ENCODE measurements at regions not wholly inside any gene's neighbourhood (a gene's known extent, or its start where the extent isn't known, plus 50 kb on each side); places are given as distances from the start of the nearest gene placed in this dataset.
"Not testable (repeated sequence)": the region's sequence is repeated elsewhere in the genome, so short reads cannot be mapped to it uniquely, and the experiment has no call there.

DNA sequence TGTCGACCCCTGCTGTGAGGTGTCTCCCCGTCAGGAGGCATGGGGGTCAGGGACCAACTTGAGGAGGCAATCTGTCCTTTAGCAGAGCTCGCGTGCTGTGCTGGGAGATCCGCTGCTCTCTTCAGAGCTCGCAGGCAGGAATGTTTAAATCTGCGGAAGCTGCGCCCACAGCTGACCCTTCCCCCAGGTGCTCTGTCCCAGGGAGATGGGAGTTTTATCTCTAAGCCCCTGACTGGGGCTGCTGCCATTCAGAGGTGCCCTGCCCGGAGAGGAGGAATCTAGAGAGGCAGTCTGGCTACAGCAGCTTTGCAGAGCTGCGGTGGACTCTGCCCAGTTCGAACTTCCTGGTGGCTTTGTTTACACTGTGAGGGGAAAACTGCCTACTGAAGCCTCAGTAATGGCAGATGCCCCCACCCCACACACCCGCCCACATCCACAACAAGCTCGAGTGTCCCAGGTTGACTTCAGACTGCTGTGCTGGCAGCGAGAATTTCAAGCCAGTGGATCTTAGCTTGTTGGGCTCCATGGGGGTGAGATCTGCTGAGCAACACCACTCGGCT, 133.1 kb downstream of the CENPC start:
- H3K27ac ChIP-seq; H3K36me3 ChIP-seq; intact Hi-C loops (cut with DNase I); DNase-seq; H3K4me3 ChIP-seq; H3K4me1 ChIP-seq; H3K27me3 ChIP-seq; ATAC-seq: not testable (repeated sequence)
- H3K9me3 ChIP-seq = peaks cover 0 to 14% of the 10 kb centered on the region in 2 donors

DNA sequence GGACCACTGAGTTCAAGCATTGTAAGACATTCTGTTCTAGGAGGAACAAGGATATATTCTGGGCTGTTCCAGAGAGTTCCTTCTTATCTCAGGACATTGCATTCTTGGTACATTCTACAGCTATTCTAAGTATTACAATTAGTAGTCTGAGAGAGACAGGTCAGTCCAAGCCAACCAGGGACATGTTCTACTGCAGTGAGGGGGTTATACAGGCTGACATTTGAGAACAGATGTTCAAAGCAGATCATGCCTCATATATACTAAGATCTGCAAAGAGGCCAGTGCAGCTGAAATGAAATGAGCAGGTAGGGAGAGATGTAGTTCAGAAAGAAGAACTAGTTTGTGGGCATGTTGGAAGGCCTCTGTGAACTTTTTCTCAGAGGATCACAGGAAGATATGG, 142.0 kb downstream of the CENPC start:
- ATAC-seq = no peak
- intact Hi-C loops (cut with DNase I) = no loop called here
- TF ChIP-seq, protein P1, sequence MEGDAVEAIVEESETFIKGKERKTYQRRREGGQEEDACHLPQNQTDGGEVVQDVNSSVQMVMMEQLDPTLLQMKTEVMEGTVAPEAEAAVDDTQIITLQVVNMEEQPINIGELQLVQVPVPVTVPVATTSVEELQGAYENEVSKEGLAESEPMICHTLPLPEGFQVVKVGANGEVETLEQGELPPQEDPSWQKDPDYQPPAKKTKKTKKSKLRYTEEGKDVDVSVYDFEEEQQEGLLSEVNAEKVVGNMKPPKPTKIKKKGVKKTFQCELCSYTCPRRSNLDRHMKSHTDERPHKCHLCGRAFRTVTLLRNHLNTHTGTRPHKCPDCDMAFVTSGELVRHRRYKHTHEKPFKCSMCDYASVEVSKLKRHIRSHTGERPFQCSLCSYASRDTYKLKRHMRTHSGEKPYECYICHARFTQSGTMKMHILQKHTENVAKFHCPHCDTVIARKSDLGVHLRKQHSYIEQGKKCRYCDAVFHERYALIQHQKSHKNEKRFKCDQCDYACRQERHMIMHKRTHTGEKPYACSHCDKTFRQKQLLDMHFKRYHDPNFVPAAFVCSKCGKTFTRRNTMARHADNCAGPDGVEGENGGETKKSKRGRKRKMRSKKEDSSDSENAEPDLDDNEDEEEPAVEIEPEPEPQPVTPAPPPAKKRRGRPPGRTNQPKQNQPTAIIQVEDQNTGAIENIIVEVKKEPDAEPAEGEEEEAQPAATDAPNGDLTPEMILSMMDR (IDR thresholded peaks at IDR 0.05) = no peak

DNA sequence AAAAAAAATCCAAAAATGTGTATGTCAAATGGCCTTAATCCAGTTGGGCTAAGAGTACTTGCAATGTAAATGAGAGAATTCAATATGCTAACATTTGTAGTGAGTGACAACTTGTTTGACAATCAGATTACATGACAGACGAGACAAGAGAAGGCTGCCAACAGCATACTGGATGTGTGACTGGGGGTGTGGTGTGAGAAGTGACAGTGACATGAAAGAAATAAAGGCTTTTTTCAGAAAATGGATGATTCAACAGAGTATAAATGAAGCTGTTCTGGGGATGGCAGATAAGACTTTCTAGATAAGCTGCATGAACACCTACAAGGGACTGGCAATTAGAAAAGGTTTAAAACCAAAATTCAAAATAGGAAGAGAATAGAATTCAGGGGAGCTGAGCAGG, 143.4 kb downstream of the CENPC start:
- H3K9me3 ChIP-seq = peaks cover 0 to 8% of the 10 kb centered on the region in 2 donors
- no peaks in the 10 kb centered on the region for H3K36me3 ChIP-seq
- no peak overlapping the region for H3K4me3 ChIP-seq
- intact Hi-C loops (cut with DNase I) = no loop called here
- no peak for ATAC-seq
- no peak for DNase-seq
- TF ChIP-seq, protein P1 (IDR thresholded peaks at IDR 0.05) = no peak
- no peaks in the 10 kb centered on the region for H3K4me1 ChIP-seq
- H3K27ac ChIP-seq = no peak overlapping the region
- no peaks in the 10 kb centered on the region for H3K27me3 ChIP-seq

More for the DNA sequence above, 142.0 kb downstream of the CENPC start:
- no peak overlapping the region for H3K4me3 ChIP-seq
- H3K27ac ChIP-seq = no peak overlapping the region
- no peaks in the 10 kb centered on the region for H3K27me3 ChIP-seq
- peaks cover 0 to 10% of the 10 kb centered on the region in 2 donors for H3K9me3 ChIP-seq
- no peak for DNase-seq
- no peaks in the 10 kb centered on the region for H3K36me3 ChIP-seq
- H3K4me1 ChIP-seq = no peaks in the 10 kb centered on the region

DNA sequence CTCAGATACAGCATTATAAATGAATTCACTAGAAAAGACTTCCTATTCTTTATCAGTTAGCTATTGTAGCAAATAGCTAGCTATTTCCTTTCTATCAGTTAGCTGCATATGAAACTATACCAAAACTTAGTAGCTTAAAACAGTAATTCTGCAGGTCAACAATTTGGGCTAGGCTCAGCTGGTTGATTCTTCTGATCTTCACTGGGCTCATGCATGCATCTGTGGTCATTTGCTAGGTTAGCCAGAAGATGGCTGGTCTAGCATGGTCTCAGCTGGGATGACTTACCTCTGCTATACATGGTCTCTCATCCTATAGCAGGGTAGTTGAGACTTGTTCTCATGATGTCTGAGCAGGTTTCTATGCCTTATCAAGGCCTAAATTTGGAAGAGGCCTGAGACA, 147.4 kb downstream of the CENPC start:
- ATAC-seq (no peak), DNase-seq (no peak)
- Histone ChIP-seq H3K9me3 (no peaks in the 10 kb centered on the region), H3K4me1 (no peaks in the 10 kb centered on the region), H3K27me3 (peaks cover 0 to 2% of the 10 kb centered on the region in 2 donors), H3K36me3 (no peaks in the 10 kb centered on the region), H3K27ac (no peak overlapping the region), H3K4me3 (no peak overlapping the region)
- intact Hi-C loops (cut with DNase I) = no loop called here
- TF ChIP-seq, protein P1 (IDR thresholded peaks at IDR 0.05) = no peak

DNA sequence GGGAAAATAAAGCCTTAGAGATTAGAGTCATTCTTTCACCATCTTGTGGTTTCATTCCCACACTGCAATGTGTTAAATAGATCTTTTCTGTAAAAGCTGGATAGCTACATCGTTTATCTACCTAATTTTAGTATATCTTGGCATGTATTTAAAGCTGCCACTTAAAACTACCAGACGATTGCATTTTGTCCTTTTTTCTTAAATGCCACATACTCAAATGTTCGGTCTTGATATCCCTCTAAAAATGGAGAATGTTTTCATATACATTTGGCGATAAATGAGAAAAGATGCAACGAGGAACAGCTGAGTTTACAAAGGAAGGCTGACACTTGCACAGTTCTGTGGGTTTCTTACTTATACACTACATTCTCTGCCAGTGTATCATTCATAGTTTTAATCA, 148.3 kb downstream of the CENPC start:
- no peaks in the 10 kb centered on the region for H3K4me1 ChIP-seq
- no peak overlapping the region for H3K4me3 ChIP-seq
- intact Hi-C loops (cut with DNase I) = no loop called here
- TF ChIP-seq, protein P1 (IDR thresholded peaks at IDR 0.05) = no peak
- no peaks in the 10 kb centered on the region for H3K36me3 ChIP-seq
- peaks cover 0 to 11% of the 10 kb centered on the region in 2 donors for H3K27me3 ChIP-seq
- no peaks in the 10 kb centered on the region for H3K9me3 ChIP-seq
- DNase-seq (no peak), ATAC-seq (no peak)
- no peak overlapping the region for H3K27ac ChIP-seq

DNA sequence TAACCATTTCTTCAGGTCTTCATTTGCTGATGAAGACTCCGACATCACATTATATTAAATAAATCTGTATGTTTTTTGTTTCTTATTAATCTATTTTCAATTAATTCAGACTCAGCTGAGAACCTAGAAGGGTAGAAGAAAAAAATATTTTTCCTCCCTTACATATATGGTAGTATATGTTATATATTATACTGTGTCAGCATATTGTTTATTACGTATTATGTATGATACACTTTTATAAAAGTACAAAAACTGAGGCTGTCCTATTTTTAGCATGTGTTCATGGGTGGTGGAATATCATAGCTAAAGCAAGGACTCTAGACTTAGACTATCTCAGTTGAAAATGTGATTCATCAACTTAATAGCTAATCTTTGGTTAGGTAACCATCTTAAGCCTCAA, 149.3 kb downstream of the CENPC start:
- H3K4me3 ChIP-seq = no peak overlapping the region
- TF ChIP-seq, protein P1 (IDR thresholded peaks at IDR 0.05) = no peak

More for the DNA sequence above, 149.3 kb downstream of the CENPC start:
- Histone ChIP-seq H3K27me3 (peaks cover 0 to 13% of the 10 kb centered on the region in 2 donors), H3K4me1 (no peaks in the 10 kb centered on the region), H3K9me3 (no peaks in the 10 kb centered on the region), H3K36me3 (no peaks in the 10 kb centered on the region), H3K27ac (no peak overlapping the region)
- intact Hi-C loops (cut with DNase I) = no loop called here
- ATAC-seq (no peak), DNase-seq (no peak)
